ENCODE measurements at regions not wholly inside any gene's neighbourhood (a gene's known extent, or its start where the extent isn't known, plus 50 kb on each side); places are given as distances from the start of the nearest gene placed in this dataset.

GRCh38 chr5:116944183-116944582 is 369.6 kb upstream of the SEMA6A start:
- Histone ChIP-seq H3K27ac (ENCODE audit: insufficient read length, low read depth, low read length) (peak overlapping the region; percentile 80), H3K4ac (ENCODE audit: low read depth, low read length) (no peak overlapping the region)

More at GRCh38 chr5:116944183-116944582, 369.6 kb upstream of the SEMA6A start:
- Histone ChIP-seq H4K8ac (replicated peaks; ENCODE audit: insufficient read length, low read depth, low read length) (no peak overlapping the region), H2AFZ (ENCODE audit: low read length) (no peak overlapping the region), H2BK20ac (ENCODE audit: low read depth, low read length, poor library complexity, severe bottlenecking) (no peak overlapping the region), H3K9me3 (ENCODE audit: control insufficient read depth, low read depth, low read length) (no peaks in the 10 kb centered on the region), H2BK15ac (ENCODE audit: low read depth, low read length) (no peak overlapping the region), H2BK120ac (ENCODE audit: low read depth, low read length, poor library complexity, severe bottlenecking) (no peak overlapping the region), H3K4me2 (ENCODE audit: insufficient read depth, insufficient read length, low read length) (no peak overlapping the region), H3K27me3 (ENCODE audit: insufficient read depth, low read length) (no peaks in the 10 kb centered on the region), H3K23me2 (ENCODE audit: insufficient read length, low read depth, low read length, poor library complexity, severe bottlenecking) (no peaks in the 10 kb centered on the region), H3K14ac (ENCODE audit: insufficient read depth, low read length) (no peak overlapping the region; the same call in 1 of the 2 replicates), H2BK12ac (ENCODE audit: insufficient read length, low read depth, low read length) (no peak overlapping the region), H3K56ac (ENCODE audit: insufficient read length, low read depth, low read length) (no peak overlapping the region), H3K18ac (ENCODE audit: insufficient read length, low read depth, low read length) (no peak overlapping the region), H3K9ac (ENCODE audit: extremely low read depth, insufficient read length, low read length) (no peak overlapping the region), H3K79me2 (ENCODE audit: insufficient read depth, low read length) (no peaks in the 10 kb centered on the region), H3T11ph (ENCODE audit: low read length) (no peak overlapping the region), H4K5ac (ENCODE audit: insufficient read length, low read depth, low read length) (peak overlapping the region; percentile 61), H3K23ac (ENCODE audit: insufficient read length, low read depth, low read length) (no peak overlapping the region), H3K79me1 (ENCODE audit: insufficient read depth, low read depth, low read length, poor library complexity, severe bottlenecking) (no peaks in the 10 kb centered on the region), H2BK5ac (ENCODE audit: insufficient read length, low read length) (no peak overlapping the region), H3K4me1 (ENCODE audit: insufficient read depth, low read length) (peaks cover 10% of the 10 kb centered on the region; the same call in 1 of the 2 replicates), H4K20me1 (ENCODE audit: control insufficient read depth, insufficient read depth, insufficient read length) (no peaks in the 10 kb centered on the region), H4K91ac (ENCODE audit: insufficient read length, low read depth, low read length) (peak overlapping the region; percentile 91), H2AK5ac (ENCODE audit: insufficient read length, low read length) (no peak overlapping the region)
- WGBS (ENCODE audit: extremely low coverage, insufficient read length, low lambda C conversion rate): no CpG with 5 or more reads among the region's 5 CpGs
- TF ChIP-seq CTCF (conservative IDR thresholded peaks at IDR 0.05): no peak
- DNase-seq: peak; percentile 46
- Mint-ChIP-seq H3K36me3 (ENCODE audit: insufficient read depth in 1 of 3, low read depth in 3 of 3) (peaks cover 5 to 14% (median 7%) of the 10 kb centered on the region in 3 experiments; a peak in 4 of 7 replicates), H3K4me3 (no peak overlapping the region; a peak in 1 of 5 replicates), H3K27me3 (ENCODE audit: low read depth) (no peaks in the 10 kb centered on the region), H3K9me3 (peaks cover 8 to 15% of the 10 kb centered on the region in 2 experiments), H3K27ac (peak overlapping the region in 2 of 3 experiments; percentile 6 to 62; a peak in 4 of 7 replicates), H3K4me1 (peaks cover 34 to 63% of the 10 kb centered on the region in 2 experiments)
